Gastrocnemius medialis (tissue), 4 donors: ENCODE measurements at regions not wholly inside any gene's neighbourhood (a gene's known extent, or its start where the extent isn't known, plus 50 kb on each side); places are given as distances from the start of the nearest gene placed in this dataset.
"Not testable (repeated sequence)": the region's sequence is repeated elsewhere in the genome, so short reads cannot be mapped to it uniquely, and the experiment has no call there.

Experiments used
- POLR2A ChIP-seq, 2 donors: fragments of 450-650 bp; IDR thresholded peaks; one replicate each; pipeline ENCODE4 v1.6.1; 2017; ENCODE audit warnings: antibody characterized with exemption in 2 of 2, mild to moderate bottlenecking in 2 of 2, moderate library complexity in 2 of 2
- TF ChIP-seq, protein P1 (sequence below), 5 experiments: fragments of 450-650 bp in 3 of 5; fragments of 200-600 bp in 2 of 5; sonication (generic) in 2 of 5; IDR thresholded peaks in 4 of 5; conservative IDR thresholded peaks in 1 of 5; 1 replicate in 4 of 5; 2 replicates in 1 of 5; pipeline ENCODE4 v1.5.1; 2016 to 2019; ENCODE audit warnings: antibody characterized with exemption in 5 of 5, mild to moderate bottlenecking in 3 of 5, moderate library complexity in 3 of 5

DNA sequence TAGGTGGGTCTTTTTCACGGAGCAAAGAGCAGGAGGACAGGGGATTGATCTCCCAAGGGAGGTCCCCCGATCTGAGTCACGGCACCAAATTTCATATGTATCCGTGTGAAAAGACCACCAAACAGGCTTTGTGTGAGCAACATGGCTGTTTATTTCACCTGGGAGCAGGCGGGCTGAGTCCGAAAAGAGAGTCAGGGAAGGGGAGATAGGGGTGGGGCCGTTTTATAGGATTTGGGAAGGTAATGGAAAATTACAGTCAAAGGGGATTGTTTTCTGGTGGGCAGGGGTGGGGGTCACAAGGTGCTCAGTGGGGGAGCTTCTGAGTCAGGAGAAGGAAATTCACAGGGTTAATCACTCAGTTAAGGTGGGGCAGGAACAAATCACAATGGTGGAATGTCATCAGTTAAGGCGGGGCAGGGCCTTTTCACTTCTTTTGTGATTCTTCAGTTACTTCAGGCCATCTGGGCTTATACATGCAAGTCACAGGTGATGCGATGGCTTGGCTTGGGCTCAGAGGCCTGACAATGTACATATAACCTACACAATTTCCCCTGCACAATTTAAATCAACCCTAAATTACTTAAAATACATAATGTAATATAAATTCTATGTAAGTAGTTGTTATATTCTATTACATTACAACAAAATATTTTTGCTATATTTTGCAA, 921.3 kb upstream of the ALCAM start:
- TF ChIP-seq, protein P1, sequence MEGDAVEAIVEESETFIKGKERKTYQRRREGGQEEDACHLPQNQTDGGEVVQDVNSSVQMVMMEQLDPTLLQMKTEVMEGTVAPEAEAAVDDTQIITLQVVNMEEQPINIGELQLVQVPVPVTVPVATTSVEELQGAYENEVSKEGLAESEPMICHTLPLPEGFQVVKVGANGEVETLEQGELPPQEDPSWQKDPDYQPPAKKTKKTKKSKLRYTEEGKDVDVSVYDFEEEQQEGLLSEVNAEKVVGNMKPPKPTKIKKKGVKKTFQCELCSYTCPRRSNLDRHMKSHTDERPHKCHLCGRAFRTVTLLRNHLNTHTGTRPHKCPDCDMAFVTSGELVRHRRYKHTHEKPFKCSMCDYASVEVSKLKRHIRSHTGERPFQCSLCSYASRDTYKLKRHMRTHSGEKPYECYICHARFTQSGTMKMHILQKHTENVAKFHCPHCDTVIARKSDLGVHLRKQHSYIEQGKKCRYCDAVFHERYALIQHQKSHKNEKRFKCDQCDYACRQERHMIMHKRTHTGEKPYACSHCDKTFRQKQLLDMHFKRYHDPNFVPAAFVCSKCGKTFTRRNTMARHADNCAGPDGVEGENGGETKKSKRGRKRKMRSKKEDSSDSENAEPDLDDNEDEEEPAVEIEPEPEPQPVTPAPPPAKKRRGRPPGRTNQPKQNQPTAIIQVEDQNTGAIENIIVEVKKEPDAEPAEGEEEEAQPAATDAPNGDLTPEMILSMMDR (IDR thresholded peaks at IDR 0.05 in 4 of 5, conservative IDR thresholded peaks at IDR 0.05 in 1 of 5) = not testable (repeated sequence)
- TF ChIP-seq POLR2A (IDR thresholded peaks at IDR 0.05) = not testable (repeated sequence)
